B cell (primary cell): ENCODE measurements at regions not wholly inside any gene's neighbourhood (a gene's known extent, or its start where the extent isn't known, plus 50 kb on each side); places are given as distances from the start of the nearest gene placed in this dataset.

Experiments
- CTCF ChIP-seq: fragments of 200-600 bp; IDR thresholded peaks from one replicate; pipeline ENCODE4 v1.8.0; 2022; ENCODE audit warnings: antibody characterized with exemption, mild to moderate bottlenecking
- EZH2 ChIP-seq: IDR thresholded peaks from 2 replicates; pipeline ENCODE4 v1.6.1; 2012; ENCODE audit warnings: borderline replicate concordance, low read depth, mild to moderate bottlenecking, moderate library complexity, low read length; ENCODE audit not compliant: insufficient read depth, poor library complexity, severe bottlenecking

DNA sequence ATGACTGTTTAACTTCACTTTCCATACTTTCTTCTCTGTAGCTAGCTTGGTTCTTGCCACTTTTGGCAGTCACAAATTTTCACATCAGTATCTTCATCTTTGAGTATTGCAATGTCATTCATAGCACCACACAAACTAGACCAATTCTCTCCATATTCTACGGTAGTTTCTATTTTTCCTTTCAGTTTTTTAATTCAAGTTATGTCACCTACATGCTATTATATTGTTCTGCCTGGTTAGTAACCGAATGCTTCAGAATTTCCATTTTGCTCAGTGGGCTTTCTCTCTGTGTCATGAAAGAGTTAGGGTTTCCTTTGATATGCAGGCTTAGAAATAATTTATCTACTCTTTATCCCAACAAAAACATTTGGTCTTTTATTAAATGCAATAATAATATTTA lies 896.5 kb downstream of the GATA3 start:
- no peak for TF ChIP-seq CTCF
- TF ChIP-seq EZH2, result no peak
